DOHH2 (cell line): ENCODE measurements at regions not wholly inside any gene's neighbourhood (a gene's known extent, or its start where the extent isn't known, plus 50 kb on each side); places are given as distances from the start of the nearest gene placed in this dataset.

ENCODE experiments used
- CTCF ChIP-seq: fragments of 200-600 bp; sonication (generic); IDR thresholded peaks from one replicate; pipeline ENCODE4 v1.5.1; 2014; ENCODE audit warnings: antibody characterized with exemption, mild to moderate bottlenecking, low read depth, low read length; ENCODE audit not compliant: poor library complexity, severe bottlenecking
- EZH2phosphoT487 ChIP-seq: fragments of 200-600 bp; sonication (generic); IDR thresholded peaks from 2 replicates; pipeline ENCODE4 v1.6.1; 2017; ENCODE audit warnings: borderline replicate concordance, mild to moderate bottlenecking, antibody characterized with exemption, low read length, moderate library complexity, mixed read lengths

GRCh38 chr6:168778201-168778600, 337.2 kb downstream of the SMOC2 start:
- TF ChIP-seq CTCF = no peak
- no peak for TF ChIP-seq EZH2phosphoT487
